Activated T-cell treated with anti-CD3 and anti-CD28 coated beads for 24 hours (primary cell): ENCODE measurements at regions not wholly inside any gene's neighbourhood (a gene's known extent, or its start where the extent isn't known, plus 50 kb on each side); places are given as distances from the start of the nearest gene placed in this dataset.
"Not testable (repeated sequence)": the region's sequence is repeated elsewhere in the genome, so short reads cannot be mapped to it uniquely, and the experiment has no call there.

Experiments used
- DNase-seq: peaks from one replicate; pipeline ENCODE4 v3.0.0-alpha.2; 2020; ENCODE audit warnings: low read depth

DNA sequence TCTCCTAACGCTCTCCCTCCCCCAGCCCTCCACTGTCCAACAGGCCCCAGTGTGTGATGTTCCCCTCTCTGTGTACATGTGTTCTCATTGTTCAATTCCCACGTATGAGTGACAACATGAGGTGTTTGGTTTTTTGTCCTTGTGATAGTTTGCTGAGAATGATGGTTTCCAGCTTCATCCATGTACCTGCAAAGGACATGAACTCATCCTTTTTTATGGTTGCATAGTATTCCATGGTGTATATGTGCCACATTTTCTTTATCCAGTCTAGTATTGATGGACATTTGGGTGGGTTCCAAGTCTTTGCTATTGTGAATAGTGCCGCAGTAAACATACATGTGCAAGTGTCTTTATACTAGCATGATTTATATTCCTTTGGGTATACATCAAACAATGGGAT is 347.4 kb downstream of the MAGEE1 start:
- not testable (repeated sequence) for DNase-seq

DNA sequence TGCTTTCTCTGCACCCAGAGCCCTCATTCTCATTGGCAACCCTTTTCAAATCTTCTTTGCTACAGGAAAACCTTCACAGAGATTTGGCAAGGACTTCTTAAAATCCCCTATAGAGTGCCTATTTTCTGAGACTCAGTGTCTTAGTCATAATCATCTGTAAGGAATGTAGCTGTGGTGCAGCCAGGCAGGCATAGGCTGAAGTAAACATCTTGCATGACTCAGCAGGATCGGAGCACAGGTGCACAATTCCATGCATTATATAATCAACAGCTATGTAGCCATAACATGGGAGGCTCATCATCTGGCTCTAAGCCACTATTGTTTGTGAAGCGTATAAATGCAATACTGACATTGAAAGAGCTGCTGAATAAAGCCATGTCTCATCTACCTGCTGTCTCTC is 368.8 kb downstream of the MAGEE1 start:
- DNase-seq: no peak

DNA sequence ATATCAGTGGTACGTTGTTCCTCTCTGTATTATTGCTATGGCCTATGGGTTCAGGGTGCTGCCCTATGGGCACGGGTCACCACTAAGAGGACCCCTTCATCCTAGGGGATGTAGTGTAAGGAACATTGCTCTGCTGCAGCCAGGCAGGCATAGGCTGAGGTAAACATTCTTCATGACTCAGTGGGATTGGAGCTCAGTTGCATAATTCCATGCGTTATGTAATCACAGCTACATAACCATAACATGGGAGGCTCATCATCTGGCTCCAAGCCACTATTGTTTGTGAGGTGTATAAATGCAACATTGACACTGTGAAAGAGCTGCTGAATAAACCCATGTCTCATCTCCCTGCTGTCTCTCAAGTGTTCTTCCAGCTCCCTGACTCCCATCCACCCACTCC is 375.2 kb downstream of the MAGEE1 start:
- no peak for DNase-seq

DNA sequence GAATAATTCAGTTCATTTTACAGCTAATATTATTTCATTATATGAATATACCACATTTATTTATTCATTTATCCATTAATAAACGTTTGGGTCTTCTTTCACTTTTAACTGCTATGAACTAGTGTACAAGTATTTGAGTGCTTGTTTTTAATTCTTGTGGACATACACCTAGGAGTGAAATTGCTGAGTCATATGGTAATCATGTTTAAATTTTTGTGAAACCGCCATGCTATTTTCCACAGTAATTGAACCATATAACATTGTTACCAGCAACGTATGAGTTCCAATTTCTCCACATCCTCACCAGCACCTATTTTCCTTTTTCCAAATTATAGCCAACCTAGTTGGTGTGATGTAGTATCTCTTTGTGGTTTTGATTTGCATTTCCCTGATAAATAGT is 388.2 kb downstream of the MAGEE1 start:
- DNase-seq: no peak

DNA sequence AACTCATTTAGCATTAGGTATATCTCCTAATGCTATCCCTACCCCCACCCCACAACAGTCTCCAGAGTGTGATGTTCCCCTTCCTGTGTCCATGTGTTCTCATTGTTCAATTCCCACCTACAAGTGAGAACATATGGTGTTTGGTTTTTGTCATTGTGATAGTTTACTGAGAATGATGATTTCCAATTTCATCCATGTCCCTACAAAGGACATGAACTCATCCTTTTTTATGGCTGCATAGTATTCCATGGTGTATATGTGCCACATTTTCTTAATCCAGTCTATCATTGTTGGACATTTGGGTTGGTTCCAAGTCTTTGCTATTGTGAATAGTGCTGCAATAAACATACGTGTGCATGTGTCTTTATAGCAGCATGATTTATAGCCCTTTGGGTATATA is 389.8 kb downstream of the MAGEE1 start:
- DNase-seq: not testable (repeated sequence)

DNA sequence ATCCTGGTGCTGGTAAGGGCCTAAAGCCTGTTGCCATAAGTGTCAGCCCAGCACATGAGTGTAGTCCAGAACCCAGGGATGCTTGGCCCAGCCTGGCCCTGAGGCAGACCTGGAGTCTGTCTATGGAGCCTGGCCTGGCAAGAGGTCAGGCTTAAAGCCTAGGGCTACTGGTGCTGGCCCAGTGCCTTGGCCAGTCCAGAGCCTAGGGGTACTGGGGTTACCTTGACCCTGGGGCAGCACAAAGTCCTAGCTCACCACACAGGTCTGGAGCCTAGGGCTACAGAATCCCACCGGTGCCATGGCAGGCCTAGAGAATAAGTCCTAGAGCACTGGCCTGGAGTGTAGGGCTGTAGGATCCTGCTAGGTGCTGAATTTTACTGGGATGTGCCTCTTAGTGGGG is 393.8 kb downstream of the MAGEE1 start:
- DNase-seq: no peak

DNA sequence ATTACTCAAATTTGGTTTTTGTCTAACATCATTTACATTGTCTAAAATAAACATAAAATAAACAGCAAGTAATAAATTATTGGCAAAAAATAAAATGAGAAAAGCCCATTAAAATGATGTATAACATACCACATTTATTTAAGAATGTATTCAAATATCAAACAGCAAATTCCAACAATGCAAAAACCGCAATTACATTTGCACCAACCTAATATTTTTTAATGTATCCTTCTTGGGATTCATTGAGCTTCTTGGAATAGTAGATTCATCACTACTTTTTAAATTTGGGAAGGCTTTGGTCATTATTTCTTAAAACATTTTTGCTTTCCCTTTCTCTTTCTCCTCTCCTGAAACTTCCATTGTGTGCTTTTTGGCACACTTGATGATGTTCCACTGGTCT is 400.2 kb downstream of the MAGEE1 start:
- DNase-seq: no peak

DNA sequence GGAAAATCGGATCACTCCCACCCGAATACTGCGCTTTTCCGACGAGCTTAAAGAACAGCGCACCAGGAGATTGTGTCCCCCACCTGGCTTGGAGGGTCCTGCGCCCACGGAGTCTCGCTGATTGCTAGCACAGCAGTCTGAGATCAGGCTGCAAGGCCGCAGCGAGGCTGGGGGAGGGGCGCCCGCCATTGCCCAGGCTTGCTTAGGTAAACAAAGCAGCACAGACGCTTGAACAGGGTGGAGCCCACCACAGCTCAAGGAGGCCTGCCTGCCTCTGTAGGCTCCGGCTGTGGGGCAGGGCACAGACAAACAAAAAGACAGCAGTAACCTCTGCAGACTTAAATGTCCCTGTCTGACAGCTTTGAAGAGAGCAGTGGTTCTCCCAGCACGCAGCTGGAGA is 413.4 kb downstream of the MAGEE1 start:
- DNase-seq: not testable (repeated sequence)

DNA sequence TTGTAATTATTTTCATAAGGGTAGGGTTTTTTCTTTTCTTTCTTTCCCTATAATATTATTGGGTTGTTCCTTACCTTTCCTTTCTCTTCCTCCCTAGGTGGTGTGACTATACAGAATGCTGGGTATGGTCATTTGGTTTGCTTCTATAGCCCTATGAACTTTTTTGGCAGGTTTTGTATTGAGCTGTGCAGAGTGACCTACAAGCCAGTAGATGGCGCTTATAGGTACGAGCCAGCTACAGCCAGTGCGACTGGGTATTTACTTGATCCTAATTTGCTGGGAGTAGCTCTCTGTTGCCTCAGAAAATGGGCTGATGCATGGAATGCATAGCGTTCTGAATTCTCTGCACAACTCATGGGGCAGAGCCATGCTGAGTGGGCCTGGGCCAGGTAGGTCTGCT is 423.3 kb downstream of the MAGEE1 start:
- no peak for DNase-seq

DNA sequence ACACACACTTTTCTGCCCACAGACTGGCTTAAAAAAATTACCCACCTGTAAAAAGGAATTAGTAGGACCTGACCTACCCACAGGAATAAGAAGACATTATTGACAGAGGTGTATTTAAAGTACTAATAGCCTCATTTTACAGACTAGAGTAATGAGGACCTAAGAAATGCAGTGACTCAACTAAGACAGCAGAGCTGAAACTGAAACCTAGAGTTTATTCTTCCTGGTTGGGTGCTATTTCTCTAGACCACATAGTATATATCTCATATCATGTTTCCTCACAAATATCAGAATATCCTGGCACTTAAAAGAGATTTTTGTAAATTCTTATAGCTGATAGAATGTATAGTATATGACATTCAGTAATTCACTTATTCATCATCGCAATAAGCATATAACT is 435.0 kb downstream of the MAGEE1 start:
- DNase-seq: no peak

DNA sequence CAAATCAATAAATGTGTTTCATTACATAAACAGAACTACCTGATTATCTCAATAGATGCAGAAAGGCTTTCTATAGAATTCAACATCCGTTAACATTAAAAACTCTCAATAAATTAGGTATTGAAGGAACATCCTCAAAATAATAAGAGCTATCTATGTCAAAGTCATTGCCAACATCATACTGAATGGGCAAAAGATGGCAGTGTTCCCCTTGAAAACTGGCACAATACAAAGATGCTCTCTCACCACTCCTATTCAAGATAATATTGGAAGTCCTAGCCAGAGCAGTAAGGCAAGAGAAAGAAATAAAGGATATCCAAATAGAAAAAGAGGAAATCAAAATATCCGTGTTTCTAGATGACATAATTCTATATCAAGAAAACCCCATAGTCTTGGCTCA is 466.4 kb downstream of the MAGEE1 start:
- DNase-seq: no peak

DNA sequence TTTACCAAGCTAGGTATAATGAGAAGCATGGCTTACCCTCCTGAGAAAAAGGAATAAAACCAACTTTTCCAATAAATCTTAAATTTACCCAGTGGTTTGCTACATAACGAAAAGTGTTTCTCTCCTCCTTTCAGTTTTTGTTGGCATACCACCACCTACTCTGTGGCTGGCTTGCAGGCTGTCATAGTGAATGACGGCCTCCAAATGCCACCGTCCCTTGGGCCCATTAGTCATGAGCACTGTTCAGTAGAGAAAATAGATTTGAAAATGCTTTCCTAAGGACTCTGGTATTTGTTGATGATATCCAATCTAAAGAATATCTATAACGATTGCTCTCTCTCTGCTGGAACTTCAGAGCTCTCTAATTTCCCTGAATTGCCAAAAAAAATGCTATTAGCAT is 488.3 kb downstream of the MAGEE1 start:
- no peak for DNase-seq

DNA sequence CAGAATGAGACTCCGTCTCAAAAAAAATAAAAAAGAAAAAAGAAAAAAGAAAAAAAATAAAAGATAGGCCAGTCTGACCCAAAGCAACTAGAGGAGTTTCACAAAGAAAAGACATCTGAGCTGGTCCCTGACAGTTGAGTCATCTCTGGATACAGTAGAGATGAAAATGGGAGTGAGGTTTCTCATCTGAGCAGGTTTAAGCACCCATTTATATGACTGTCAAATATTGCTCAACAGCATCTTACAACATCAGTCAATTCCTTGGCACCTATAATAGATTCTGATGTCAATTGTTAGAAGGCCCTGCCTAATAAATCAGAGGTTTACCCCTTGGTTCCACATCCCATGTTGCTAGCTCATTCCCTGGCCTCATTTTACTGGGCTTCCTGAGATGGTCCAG is 490.5 kb downstream of the MAGEE1 start:
- no peak for DNase-seq

DNA sequence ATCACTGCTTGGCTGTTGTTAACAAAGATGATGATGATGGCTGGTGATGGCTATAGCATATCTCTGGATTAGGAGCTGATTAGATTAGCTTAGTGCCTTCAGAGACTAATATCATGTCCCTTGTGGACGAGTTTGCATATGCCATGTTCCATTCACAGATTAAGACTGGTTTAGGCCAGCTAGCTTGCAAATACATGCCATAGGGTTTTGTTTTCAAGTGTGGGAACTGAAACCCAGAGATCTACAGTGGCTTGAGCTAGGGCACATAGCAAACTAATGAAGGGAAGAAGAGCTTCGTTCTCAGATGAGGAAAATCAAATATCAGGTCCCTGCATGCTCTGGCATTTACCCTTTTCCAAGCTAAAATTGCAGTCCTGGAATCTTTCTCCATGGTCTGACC is 492.3 kb downstream of the MAGEE1 start:
- DNase-seq: no peak

DNA sequence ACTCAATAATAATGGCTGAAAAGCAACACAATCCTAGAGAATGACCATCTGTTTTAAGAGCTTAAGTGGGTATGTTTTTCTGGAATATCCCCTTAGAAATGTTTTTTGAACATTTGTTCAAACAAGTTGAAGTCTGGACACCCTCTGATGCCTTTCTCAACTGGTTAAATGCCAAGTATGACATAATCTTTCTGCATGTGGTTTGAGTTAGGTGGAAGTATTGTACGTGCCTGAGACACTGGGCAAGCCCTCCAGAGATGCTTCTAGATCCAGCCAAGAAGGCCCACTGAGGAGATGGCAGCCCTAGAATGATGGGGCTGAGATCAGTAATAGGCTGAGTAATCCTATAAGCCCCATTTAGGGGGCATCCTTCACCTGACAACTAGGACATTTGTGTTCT is 493.1 kb downstream of the MAGEE1 start:
- no peak for DNase-seq

DNA sequence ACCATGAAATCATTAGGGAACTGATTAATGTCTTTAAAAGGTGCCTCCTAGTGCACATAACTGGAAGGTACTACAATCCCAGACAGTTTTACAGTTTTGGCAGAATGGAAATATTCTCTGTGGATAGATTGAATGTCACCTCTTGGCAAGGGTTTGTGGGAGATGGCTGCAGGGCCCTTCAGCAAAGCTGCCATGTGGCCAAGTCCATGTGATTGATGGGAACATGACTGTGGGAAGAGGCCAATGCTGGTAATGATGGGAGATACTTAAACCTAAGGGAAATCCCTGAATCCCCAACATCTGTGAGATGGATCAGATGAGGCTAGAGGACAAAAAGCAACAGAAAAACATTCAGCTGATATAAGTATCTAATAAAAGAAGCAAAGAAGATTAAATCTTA is 493.7 kb downstream of the MAGEE1 start:
- no peak for DNase-seq

DNA sequence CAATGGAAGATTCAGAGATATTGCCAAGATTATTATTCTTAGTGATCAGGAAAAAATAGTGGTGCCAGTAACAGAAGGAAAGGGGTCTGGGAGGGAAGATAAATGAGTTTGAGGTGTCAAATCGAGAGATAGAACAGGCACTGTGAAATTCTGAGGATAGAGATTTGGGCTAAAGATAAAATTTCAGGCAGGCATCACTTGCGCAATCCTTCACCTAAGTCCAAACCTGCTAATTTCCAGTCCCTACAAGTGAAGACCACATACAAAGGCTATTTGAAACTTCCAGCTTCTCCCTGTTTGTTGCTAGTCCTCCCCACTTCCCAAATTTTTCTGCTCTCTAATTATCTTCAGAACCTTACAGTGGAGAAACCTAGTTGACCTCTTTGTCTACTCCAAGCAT is 494.6 kb downstream of the MAGEE1 start:
- DNase-seq: no peak

DNA sequence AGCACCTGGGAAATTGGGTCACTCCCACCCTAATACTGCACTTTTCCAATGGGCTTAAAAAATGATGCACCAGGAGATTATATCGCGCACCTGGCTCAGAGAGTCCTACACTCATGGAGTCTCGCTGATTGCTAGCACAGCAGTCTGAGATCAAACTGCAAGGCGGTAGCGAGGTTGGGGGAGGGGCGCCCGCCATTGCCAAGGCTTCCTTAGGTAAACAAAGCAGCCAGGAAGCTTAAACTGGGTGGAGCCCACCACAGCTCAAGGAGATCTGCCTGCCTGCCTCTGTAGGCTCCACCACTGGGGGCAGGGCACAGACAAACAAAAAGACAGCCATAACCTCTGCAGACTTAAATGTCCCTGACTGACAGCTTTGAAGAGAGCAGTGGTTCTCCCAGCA is 497.1 kb downstream of the MAGEE1 start:
- DNase-seq: not testable (repeated sequence)

DNA sequence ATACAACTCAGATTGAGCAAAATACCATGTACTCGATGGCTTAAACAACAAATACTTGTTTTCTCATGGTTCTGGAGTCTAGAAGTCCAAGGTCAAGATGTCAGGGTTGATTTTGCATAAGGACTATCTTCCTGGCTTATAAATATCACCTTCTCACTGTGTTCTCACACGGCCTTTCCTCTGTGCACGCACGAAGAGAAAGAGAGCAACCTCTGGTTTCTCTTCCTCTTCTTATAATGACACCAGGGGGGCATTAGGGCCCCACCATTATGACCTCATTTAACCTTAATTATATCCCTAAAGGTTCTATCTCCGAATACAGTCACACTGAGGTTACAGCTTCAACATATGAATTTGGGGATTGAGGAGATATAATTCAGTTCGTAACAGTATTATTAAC is 504.0 kb downstream of the MAGEE1 start:
- DNase-seq: no peak

DNA sequence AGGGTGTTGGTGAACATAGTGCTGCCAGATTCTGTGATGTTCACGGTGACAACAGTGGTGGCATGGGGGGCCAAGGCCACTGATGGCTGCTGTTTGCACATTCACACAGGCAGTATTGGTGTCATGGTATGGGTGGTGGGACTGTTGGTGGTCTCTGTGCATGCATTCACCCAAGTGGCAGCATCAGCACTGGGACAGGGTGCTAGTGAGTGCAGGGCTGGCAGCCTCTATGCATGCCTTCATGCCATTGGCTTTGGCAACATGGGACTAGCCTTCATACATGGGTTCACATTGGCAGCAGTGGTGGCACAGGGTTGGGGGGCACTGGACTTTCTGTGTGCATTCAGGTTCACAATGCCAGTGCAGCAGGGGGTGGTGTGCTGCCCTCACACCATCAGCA is 489.7 kb upstream of the FGF16 start:
- no peak for DNase-seq

DNA sequence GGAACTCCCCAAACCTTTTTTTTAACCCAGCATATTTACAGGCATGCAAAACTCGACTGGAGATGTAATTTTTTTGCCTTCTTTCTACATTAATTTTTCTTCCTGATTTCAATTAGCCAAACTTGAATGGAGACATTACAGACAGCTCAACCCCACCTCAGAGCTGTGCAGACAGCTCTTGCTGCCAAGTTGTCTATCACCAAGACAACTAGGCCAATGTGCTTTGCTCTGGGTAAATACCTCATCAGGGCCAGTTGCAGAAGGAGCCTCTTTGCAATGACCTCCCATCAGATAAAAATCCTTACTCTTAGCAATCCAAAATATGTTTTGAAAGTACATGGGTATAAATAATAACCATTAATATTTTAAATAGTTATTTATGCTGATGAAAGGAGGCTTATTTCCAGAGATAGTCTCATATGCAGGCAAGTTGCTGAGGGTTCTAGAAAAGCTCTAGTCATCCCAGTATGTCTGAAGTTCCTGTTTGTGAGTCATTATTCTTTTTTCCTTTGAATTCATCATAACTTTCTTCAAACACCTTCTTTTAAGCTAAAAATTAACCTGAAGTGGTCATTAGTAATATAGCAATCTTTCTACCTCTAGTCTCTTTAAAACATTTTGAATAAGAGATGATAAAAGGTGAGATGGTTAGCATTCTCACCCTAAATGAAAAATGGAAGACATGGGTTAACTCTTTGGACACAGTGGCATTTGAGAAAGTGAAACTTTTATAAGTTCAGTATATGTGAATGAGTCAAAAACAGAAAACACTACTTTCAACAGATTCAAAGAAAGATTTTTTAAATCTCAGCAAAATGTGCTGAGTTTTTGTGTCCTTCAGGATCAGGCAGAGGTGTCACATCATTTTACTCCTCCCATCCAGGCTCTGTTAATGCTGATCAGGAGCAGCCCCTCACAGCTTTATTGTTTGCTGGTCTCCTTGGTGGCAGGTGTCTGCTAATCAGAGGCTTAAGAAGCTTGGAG is 475.5 kb upstream of the FGF16 start:
- DNase-seq: no peak

DNA sequence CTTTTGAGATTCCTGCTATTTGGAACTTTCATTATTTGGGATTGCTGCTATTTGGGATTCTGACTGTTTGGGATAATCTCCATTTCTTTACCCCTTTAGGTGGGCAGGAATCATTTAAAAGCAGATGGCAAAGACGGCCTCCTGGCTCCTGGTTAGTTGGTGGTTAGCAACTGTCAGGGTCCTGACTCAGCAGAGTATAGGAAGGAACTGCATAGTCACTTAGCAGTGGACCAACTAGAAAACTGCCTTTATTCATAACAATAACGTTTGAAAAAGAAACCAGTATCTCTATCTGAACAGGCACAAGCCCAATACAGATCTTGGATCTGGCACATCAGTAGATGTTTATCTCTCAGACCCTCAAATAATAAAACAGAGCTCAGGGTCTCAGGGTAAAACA is 469.7 kb upstream of the FGF16 start:
- no peak for DNase-seq

DNA sequence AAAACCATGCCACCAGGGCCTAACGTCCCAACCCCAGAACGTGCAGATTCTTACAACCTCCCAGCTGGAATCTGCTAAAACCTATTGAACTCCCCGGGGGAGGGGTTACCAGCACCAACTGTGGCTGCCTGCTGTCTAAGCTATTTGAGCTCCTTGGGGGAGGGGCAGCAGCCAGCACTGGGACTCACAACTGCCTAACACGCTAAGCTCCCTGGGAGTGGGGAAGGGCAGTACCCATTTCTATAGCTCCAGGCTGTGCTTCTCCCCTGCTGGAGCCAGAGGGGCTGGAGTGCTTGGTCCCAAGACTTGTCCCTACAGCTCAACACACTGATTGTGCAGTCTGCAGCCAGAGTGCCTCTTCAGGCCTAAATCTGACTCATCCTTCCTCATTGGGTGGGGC is 459.8 kb upstream of the FGF16 start:
- no peak for DNase-seq

DNA sequence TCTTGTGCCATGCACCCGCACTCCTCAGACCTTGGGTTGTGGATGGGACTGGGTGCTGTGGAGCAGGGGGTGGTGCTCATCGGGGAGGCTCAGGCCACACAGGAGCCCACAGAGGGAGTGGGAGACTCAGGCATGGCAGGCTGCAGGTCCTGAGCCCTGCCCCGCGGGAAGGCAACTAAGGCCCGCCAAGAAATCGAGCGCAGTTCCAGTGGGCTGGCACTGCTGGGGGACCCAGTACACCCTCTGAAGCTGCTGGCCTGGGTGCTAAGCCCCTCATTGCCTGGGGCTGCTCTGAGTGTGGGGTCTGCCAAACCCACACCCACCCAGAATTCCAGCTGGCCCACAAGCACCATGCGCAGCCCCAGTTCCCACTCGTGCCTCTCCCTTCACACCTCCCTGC is 450.5 kb upstream of the FGF16 start:
- no peak for DNase-seq
